ENCODE measurements at regions not wholly inside any gene's neighbourhood (a gene's known extent, or its start where the extent isn't known, plus 50 kb on each side); places are given as distances from the start of the nearest gene placed in this dataset.

DNA sequence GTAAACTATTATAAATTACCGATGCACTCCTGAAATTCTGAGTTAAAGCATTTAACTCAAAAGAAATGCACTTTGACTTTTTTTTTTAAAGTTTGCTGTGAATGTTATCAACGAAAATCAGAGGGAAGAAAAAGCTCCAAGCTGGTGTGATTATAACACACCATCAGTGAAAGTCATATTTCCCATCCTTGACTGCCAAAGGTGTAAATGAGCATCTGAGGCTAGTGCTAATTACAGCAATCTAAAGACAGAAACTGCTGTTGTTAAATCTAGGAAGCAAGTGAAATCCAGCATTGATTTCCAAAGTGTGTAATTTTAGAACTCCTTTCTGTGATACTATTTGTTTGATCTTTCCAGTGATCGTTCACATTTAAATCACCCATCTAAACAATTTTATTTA lies 1538.8 kb downstream of the TECRL start:
- TF ChIP-seq, protein P1, sequence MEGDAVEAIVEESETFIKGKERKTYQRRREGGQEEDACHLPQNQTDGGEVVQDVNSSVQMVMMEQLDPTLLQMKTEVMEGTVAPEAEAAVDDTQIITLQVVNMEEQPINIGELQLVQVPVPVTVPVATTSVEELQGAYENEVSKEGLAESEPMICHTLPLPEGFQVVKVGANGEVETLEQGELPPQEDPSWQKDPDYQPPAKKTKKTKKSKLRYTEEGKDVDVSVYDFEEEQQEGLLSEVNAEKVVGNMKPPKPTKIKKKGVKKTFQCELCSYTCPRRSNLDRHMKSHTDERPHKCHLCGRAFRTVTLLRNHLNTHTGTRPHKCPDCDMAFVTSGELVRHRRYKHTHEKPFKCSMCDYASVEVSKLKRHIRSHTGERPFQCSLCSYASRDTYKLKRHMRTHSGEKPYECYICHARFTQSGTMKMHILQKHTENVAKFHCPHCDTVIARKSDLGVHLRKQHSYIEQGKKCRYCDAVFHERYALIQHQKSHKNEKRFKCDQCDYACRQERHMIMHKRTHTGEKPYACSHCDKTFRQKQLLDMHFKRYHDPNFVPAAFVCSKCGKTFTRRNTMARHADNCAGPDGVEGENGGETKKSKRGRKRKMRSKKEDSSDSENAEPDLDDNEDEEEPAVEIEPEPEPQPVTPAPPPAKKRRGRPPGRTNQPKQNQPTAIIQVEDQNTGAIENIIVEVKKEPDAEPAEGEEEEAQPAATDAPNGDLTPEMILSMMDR (conservative IDR thresholded peaks at IDR 0.05; ENCODE audit: low read depth, low read length): no peak
- no peak for DNase-seq (ENCODE audit: low read depth)
- no peak overlapping the region for H3K4me3 ChIP-seq (ENCODE audit: low read depth, low read length)

DNA sequence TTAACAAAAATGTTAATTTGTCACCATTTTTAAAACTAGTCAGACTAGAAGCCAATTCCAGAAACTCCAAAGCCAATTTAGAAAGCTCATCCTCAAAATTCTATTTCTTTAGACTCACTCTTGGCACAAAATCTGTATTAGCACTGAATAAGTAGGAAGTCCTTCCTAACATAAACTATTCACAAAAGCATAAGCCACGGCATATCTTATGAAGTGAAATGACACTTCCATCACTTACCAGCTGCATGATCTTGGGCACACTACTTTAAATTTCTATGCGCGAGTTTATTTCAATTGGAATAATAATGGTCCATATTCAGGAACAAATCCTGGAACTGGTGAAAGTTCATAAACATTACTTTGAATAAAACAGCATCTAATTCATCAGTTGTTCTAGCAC lies 1544.0 kb downstream of the TECRL start:
- H3K4me3 ChIP-seq (ENCODE audit: low read depth, low read length): no peak overlapping the region
- TF ChIP-seq, protein P1 (conservative IDR thresholded peaks at IDR 0.05; ENCODE audit: low read depth, low read length): no peak
- no peak for DNase-seq (ENCODE audit: low read depth)

DNA sequence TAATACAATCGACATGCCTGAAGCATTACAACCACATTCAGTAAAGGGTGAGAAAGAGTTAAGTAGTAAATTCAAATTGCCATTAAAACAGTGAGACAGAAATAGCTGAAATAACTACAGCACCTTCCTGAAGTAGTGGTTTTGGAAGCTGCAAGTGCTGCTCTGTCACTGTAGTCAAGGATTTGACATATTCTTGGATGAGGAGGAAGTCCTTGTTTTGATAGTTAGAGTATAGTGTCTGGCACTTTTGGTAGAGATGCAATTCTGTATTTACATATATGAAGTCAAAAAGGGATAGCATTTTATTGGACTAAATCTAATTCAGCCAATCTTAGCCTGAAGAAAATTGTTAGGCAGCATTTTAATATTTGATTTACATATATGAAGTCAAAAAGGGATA lies 1559.6 kb downstream of the TECRL start:
- no peak overlapping the region for H3K4me3 ChIP-seq (ENCODE audit: low read depth, low read length)
- no peak for DNase-seq (ENCODE audit: low read depth)
- TF ChIP-seq, protein P1 (conservative IDR thresholded peaks at IDR 0.05; ENCODE audit: low read depth, low read length): no peak

DNA sequence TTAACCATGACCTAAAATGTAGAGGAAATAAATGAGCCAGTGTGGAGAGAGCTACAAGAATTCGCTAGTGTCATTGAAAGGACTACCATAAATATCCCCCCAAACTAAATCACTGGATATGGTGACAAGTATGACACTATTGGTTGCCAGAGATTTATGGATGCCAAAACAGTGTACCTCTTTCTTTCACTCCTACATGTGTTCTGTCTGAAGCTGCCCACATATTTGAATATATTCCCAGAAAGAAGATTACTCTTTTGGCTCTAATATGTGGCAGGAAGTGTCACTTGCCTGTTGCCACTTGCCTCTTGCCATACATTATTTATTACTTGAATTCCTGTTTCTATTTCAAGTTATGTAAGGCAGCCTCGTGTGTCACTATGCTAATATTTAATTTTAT lies 1573.6 kb downstream of the TECRL start:
- TF ChIP-seq, protein P1 (conservative IDR thresholded peaks at IDR 0.05; ENCODE audit: low read depth, low read length): no peak
- no peak overlapping the region for H3K4me3 ChIP-seq (ENCODE audit: low read depth, low read length)
- no peak for DNase-seq (ENCODE audit: low read depth)

DNA sequence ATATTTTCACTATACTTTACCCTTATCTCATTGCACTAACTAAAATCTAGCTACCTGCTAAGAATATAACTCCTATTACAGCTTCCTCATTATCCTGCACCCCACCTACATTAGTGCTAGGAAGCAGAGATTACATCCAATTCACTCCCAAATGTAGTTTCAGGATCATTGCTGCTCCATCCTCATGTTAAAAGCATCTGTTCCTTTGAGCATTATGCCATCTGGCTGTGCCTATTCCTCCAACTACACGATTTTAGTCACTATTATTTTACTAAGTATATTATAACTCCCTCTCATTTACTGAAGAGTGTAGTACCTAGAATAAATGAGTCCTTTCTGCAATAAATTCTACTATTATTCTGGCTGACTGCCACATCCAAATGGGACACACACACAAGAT lies 1586.9 kb downstream of the TECRL start:
- TF ChIP-seq, protein P1 (conservative IDR thresholded peaks at IDR 0.05; ENCODE audit: low read depth, low read length): no peak
- H3K4me3 ChIP-seq (ENCODE audit: low read depth, low read length): no peak overlapping the region
- no peak for DNase-seq (ENCODE audit: low read depth)

DNA sequence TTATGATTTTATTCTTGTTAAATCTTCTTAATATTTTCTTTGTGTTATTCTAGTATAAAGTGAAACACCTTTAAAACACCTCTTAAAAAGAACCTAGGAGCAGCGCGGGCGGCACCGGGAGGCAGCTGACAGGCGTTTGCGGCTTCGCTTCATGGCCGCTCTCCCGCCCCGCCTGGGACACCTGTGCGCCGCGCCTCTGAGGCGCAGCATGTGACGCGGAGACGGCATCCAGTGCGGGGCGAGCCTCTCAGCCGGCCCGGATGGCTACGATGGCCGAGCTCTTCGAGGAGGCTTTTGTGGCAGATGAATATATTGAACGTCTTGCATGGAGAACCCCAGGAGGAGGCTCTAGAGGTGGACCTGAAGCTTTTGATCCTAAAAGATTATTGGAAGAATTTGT lies 1592.7 kb downstream of the TECRL start:
- no peak overlapping the region for H3K4me3 ChIP-seq (ENCODE audit: low read depth, low read length)
- DNase-seq (ENCODE audit: low read depth): no peak
- TF ChIP-seq, protein P1 (conservative IDR thresholded peaks at IDR 0.05; ENCODE audit: low read depth, low read length): no peak

DNA sequence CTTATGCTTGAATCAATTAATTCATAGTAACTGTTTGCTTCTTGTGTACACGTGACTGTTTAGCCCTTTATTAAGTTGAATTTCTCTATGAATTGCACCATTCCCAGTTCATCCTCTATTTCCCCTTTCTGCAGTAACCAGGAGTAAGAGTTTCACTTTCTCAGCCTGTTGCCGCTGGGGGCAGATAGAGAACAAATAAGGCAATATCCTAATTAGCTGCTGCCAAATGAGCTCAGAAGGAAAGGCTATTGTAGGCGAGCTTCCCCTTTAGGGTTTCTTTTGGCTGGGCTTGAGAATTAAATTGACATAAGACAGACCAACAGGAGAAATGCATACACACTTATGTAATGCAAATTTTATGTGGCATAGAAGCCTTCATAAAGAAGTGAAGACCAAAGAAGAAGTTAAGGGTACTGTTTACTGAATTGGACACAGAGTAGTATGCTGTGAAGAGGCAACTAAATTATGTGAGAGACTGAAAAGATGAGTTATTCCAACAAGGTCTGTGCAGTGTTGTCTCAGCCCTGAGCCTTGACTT lies 1594.7 kb downstream of the TECRL start:
- DNase-seq (ENCODE audit: low read depth): no peak
- H3K4me3 ChIP-seq (ENCODE audit: low read depth, low read length): no peak overlapping the region
- TF ChIP-seq, protein P1 (conservative IDR thresholded peaks at IDR 0.05; ENCODE audit: low read depth, low read length): no peak

Measured in choroid plexus epithelial cell (primary cell).